Stimulated activated CD8-positive, alpha-beta memory T cell treated with anti-CD3 and anti-CD28 coated beads, Interleukin-12 subunit alpha, Interleukin-12 subunit beta, amount 100 ng/mL, for 4 hours (primary cell): ENCODE measurements at regions not wholly inside any gene's neighbourhood (a gene's known extent, or its start where the extent isn't known, plus 50 kb on each side); places are given as distances from the start of the nearest gene placed in this dataset.
"Not testable (repeated sequence)": the region's sequence is repeated elsewhere in the genome, so short reads cannot be mapped to it uniquely, and the experiment has no call there.

Experiments
- DNase-seq: peaks from one replicate; pipeline ENCODE4 v3.0.0-alpha.2; 2020; ENCODE audit warnings: low read depth

GRCh38 chr6:4256969-4257368 lies 121.6 kb upstream of the ECI2 start:
- no peak for DNase-seq

- no peak for DNase-seq
These were observed 118.3 kb upstream of the ECI2 start for GRCh38 chr6:4253604-4254231.

GRCh38 chr6:4252445-4252844 lies 117.1 kb upstream of the ECI2 start:
- DNase-seq = not testable (repeated sequence)

GRCh38 chr6:4250645-4251044 lies 115.3 kb upstream of the ECI2 start:
- DNase-seq = no peak

GRCh38 chr6:4243832-4244231 lies 108.5 kb upstream of the ECI2 start:
- not testable (repeated sequence) for DNase-seq

GRCh38 chr6:4243237-4243636 lies 107.9 kb upstream of the ECI2 start:
- no peak for DNase-seq

GRCh38 chr6:4242601-4243000 lies 107.2 kb upstream of the ECI2 start:
- DNase-seq = no peak

GRCh38 chr6:4240148-4240547 lies 104.8 kb upstream of the ECI2 start:
- no peak for DNase-seq

GRCh38 chr6:4225161-4225872 lies 89.9 kb upstream of the ECI2 start:
- no peak for DNase-seq

GRCh38 chr6:4224067-4224978 lies 88.9 kb upstream of the ECI2 start:
- DNase-seq = no peak

GRCh38 chr6:4220558-4220957 lies 85.2 kb upstream of the ECI2 start:
- no peak for DNase-seq

- not testable (repeated sequence) for DNase-seq
These were observed 83.4 kb upstream of the ECI2 start for GRCh38 chr6:4218619-4219317.

- no peak for DNase-seq
These were observed 77.2 kb upstream of the ECI2 start for GRCh38 chr6:4212588-4212987.

- DNase-seq = peak; percentile 21
These were observed 75.4 kb upstream of the ECI2 start for GRCh38 chr6:4210629-4211419.

GRCh38 chr6:4209196-4209595 lies 73.8 kb upstream of the ECI2 start:
- DNase-seq = no peak

- no peak for DNase-seq
These were observed 72.8 kb upstream of the ECI2 start for GRCh38 chr6:4208158-4208557.

- DNase-seq = not testable (repeated sequence)
These were observed 68.5 kb upstream of the ECI2 start for GRCh38 chr6:4203642-4204417.

- no peak for DNase-seq
These were observed 57.3 kb upstream of the ECI2 start for GRCh38 chr6:4192627-4193026.

GRCh38 chr6:4192173-4192572 lies 56.8 kb upstream of the ECI2 start:
- no peak for DNase-seq

GRCh38 chr6:4191271-4191721 lies 55.9 kb upstream of the ECI2 start:
- DNase-seq = no peak
